MM.1S (cell line): ENCODE measurements at regions not wholly inside any gene's neighbourhood (a gene's known extent, or its start where the extent isn't known, plus 50 kb on each side); places are given as distances from the start of the nearest gene placed in this dataset.

ENCODE experiments used
- EZH2 ChIP-seq: fragments of 300-600 bp; sonication (generic); optimal IDR thresholded peaks from 2 replicates; pipeline ENCODE3; 2017; ENCODE audit warnings: low read depth, mild to moderate bottlenecking, antibody characterized with exemption, low read length, mixed read lengths
- EZH2phosphoT487 ChIP-seq: fragments of 300-600 bp; sonication (generic); IDR thresholded peaks from 2 replicates; pipeline ENCODE4 v1.6.1; 2018; ENCODE audit warnings: antibody characterized with exemption, low read length
- TF ChIP-seq, protein P1 (sequence below): fragments of 300-600 bp; sonication (generic); IDR thresholded peaks from 2 replicates; pipeline ENCODE4 v1.5.1; 2016; ENCODE audit warnings: antibody characterized with exemption, low read length, mixed read lengths

DNA sequence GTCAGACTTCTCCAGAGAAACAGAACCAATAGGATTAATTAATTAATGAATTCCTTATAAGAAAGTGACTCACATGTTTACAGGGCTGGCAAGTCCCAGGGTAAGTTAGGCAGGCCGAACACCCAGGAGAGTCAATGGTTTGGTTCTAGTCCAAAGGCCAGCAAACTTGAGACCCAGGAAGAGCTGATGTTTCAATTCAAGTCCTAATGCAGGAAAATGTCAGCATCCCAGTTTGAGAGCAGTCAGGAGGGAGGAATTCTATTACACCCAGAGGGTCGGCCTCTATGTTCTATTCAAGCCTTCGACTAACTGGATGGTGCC, 466.0 kb downstream of the INSC start:
- TF ChIP-seq, protein P1, sequence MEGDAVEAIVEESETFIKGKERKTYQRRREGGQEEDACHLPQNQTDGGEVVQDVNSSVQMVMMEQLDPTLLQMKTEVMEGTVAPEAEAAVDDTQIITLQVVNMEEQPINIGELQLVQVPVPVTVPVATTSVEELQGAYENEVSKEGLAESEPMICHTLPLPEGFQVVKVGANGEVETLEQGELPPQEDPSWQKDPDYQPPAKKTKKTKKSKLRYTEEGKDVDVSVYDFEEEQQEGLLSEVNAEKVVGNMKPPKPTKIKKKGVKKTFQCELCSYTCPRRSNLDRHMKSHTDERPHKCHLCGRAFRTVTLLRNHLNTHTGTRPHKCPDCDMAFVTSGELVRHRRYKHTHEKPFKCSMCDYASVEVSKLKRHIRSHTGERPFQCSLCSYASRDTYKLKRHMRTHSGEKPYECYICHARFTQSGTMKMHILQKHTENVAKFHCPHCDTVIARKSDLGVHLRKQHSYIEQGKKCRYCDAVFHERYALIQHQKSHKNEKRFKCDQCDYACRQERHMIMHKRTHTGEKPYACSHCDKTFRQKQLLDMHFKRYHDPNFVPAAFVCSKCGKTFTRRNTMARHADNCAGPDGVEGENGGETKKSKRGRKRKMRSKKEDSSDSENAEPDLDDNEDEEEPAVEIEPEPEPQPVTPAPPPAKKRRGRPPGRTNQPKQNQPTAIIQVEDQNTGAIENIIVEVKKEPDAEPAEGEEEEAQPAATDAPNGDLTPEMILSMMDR = no peak
- TF ChIP-seq EZH2 = no peak
- no peak for TF ChIP-seq EZH2phosphoT487
